ENCODE measurements at regions not wholly inside any gene's neighbourhood (a gene's known extent, or its start where the extent isn't known, plus 50 kb on each side); places are given as distances from the start of the nearest gene placed in this dataset.

DNA sequence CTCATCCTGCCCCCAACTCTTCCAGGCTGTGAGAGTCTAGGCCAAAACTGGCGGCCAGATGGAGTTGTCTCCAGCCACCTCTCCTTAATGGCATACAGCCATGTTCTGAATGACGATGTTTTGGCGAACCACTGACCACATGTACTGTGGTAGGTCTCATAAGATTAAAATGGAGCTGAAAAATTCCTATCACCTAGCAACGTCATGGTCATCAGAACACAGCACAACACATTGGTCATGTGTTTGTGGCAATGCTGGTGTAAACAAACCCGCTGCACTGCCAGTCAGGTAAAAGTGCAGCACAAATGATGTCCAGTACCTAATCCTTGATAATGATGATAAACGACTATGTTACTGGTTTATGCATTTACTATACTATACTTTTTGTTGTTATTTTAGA is 290.0 kb upstream of the MKI67 start:
- CTCF ChIA-PET, result no interaction called here
- TF ChIP-seq, protein P1, sequence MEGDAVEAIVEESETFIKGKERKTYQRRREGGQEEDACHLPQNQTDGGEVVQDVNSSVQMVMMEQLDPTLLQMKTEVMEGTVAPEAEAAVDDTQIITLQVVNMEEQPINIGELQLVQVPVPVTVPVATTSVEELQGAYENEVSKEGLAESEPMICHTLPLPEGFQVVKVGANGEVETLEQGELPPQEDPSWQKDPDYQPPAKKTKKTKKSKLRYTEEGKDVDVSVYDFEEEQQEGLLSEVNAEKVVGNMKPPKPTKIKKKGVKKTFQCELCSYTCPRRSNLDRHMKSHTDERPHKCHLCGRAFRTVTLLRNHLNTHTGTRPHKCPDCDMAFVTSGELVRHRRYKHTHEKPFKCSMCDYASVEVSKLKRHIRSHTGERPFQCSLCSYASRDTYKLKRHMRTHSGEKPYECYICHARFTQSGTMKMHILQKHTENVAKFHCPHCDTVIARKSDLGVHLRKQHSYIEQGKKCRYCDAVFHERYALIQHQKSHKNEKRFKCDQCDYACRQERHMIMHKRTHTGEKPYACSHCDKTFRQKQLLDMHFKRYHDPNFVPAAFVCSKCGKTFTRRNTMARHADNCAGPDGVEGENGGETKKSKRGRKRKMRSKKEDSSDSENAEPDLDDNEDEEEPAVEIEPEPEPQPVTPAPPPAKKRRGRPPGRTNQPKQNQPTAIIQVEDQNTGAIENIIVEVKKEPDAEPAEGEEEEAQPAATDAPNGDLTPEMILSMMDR (IDR thresholded peaks at IDR 0.05), result no peak

DNA sequence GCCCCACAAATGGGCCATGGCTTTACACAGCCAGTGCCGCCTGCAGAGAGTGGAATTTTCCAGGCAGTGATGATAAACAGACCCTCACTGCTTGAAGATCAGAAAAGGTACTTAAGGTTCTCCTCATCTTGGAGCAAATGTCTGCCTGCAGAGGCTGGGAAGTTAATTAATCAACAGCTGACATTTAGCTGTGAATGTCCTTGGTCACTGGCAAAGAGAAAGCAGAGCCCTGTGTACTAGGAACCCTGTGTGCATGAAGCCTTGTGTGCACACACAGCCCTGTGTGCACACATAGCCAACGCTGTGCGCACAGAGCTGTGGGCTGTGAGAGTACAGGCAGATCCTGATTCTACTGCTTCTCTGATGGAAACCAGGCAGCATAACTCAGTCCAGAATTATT is 291.6 kb upstream of the MKI67 start:
- intact Hi-C loops (cut with micrococcal nuclease), result no loop called here
- Mint-ChIP-seq H3K27ac (no peak overlapping the region), H3K9me3 (no peaks in the 10 kb centered on the region), H3K4me3 (no peak overlapping the region), H3K4me1 (no peaks in the 10 kb centered on the region), H3K36me3 (ENCODE audit: low read depth) (no peaks in the 10 kb centered on the region), H3K27me3 (no peaks in the 10 kb centered on the region)
- ATAC-seq (ENCODE audit: low read depth) (no peak), DNase-seq (no peak)
- TF ChIP-seq, protein P1 (IDR thresholded peaks at IDR 0.05), result no peak
- CTCF ChIA-PET, result no interaction called here
- POLR2A ChIA-PET, result no interaction called here

More for the DNA sequence above, 290.0 kb upstream of the MKI67 start:
- POLR2A ChIA-PET, result no interaction called here
- Mint-ChIP-seq H3K27ac (no peak overlapping the region), H3K36me3 (ENCODE audit: low read depth) (no peaks in the 10 kb centered on the region), H3K4me1 (no peaks in the 10 kb centered on the region), H3K27me3 (no peaks in the 10 kb centered on the region), H3K9me3 (no peaks in the 10 kb centered on the region), H3K4me3 (no peak overlapping the region)
- intact Hi-C loops (cut with micrococcal nuclease), result no loop called here
- ATAC-seq (ENCODE audit: low read depth) (no peak), DNase-seq (no peak)

DNA sequence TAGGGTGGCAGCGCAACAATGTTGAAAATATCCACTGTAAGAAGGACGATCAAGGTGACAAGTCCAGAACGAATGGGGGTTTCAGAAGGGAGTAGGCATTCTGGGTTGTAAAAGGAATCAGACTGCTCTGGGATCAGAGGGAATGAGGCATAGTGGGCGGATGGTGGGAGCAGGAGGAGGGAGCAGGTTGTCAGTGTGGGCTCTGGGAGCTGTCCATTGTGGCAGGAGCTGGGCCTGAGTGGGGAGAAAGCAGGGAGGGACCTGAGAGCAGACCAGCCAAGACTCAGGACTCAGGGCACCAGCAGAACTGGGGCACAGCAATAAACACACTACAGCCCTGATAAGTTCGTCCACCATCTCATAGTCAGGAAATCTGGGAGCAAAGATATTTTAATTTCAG is 292.6 kb upstream of the MKI67 start:
- Mint-ChIP-seq H3K27ac (no peak overlapping the region), H3K4me1 (no peaks in the 10 kb centered on the region), H3K27me3 (no peaks in the 10 kb centered on the region), H3K9me3 (no peaks in the 10 kb centered on the region), H3K36me3 (ENCODE audit: low read depth) (no peaks in the 10 kb centered on the region), H3K4me3 (no peak overlapping the region)
- TF ChIP-seq, protein P1 (IDR thresholded peaks at IDR 0.05), result no peak
- ChIA-PET CTCF (no interaction called here), POLR2A (no interaction called here)
- intact Hi-C loops (cut with micrococcal nuclease), result no loop called here
- DNase-seq (no peak), ATAC-seq (ENCODE audit: low read depth) (no peak)

DNA sequence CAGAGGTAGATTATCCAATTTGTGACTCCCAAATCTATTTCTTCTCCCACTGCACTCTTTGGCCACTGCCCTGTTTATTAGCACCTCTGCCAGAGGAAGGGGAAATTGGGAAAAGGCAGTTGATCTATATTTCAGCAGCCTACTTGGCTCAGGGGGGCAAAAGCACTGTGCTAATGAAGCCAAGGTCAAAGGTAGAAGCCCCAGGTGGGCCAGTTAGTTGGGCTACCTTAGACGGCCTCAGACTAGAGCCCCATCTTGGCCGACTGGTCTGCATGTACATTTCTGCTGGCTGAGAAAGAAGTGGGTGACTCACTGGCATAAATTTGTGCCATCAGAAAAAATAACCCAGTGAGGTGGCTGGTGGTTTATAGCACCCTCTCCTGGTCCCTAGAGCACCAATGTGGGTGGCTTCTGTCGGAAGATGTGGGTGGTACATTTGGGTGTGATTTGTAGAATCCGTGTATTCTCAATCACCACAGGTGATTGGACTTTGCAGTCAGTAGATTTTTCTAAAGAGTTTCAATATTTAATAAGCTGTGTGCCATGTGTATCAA is 293.3 kb upstream of the MKI67 start:
- ChIA-PET POLR2A (no interaction called here), CTCF (no interaction called here)
- no peaks in the 10 kb centered on the region for H3K36me3 Mint-ChIP-seq (ENCODE audit: low read depth)
- no peak for ATAC-seq (ENCODE audit: low read depth)
- no peak overlapping the region for H3K4me3 Mint-ChIP-seq
- H3K9me3 Mint-ChIP-seq, result no peaks in the 10 kb centered on the region
- H3K4me1 Mint-ChIP-seq, result no peaks in the 10 kb centered on the region
- intact Hi-C loops (cut with micrococcal nuclease), result no loop called here
- no peak overlapping the region for H3K27ac Mint-ChIP-seq
- H3K27me3 Mint-ChIP-seq, result no peaks in the 10 kb centered on the region
- TF ChIP-seq, protein P1 (IDR thresholded peaks at IDR 0.05), result no peak
- no peak for DNase-seq

DNA sequence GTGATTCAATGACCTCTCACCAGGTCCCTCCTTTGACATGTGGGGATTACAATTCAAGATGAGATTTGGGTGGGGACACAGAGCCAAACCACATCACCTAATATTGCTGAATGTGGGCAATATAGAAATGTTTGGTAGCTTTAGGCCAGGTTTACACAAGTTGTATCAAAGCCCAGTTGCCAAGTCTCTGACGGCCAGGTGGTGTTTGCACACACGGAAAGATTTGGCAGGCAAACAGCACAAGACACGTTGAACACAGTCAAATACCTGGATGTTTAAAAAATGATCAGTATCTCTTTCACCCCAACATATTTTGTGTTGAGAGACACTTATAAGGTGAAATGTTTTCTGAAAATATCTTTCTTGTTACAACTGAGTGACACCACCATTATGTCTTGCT is 294.4 kb upstream of the MKI67 start:
- Mint-ChIP-seq H3K27ac (no peak overlapping the region), H3K9me3 (no peaks in the 10 kb centered on the region), H3K4me1 (no peaks in the 10 kb centered on the region), H3K36me3 (ENCODE audit: low read depth) (no peaks in the 10 kb centered on the region), H3K4me3 (no peak overlapping the region), H3K27me3 (no peaks in the 10 kb centered on the region)
- no peak for DNase-seq
- CTCF ChIA-PET, result no interaction called here
- ATAC-seq (ENCODE audit: low read depth), result no peak
- intact Hi-C loops (cut with micrococcal nuclease), result no loop called here
- POLR2A ChIA-PET, result no interaction called here
- TF ChIP-seq, protein P1 (IDR thresholded peaks at IDR 0.05), result no peak
